PC-9 (cell line): ENCODE measurements at regions not wholly inside any gene's neighbourhood (a gene's known extent, or its start where the extent isn't known, plus 50 kb on each side); places are given as distances from the start of the nearest gene placed in this dataset.

Experiments used
- BruUV-seq: library from RNA; stranded (reverse); fragments of 400-500 nt; replicated peaks from 2 replicates; lab custom pipeline; 2021; lab: Mats Ljungman, UMichigan
- CTCF ChIA-PET: fragments of 300-600 bp; sonication (Branson Sonifier 250); formaldehyde crosslinking; loops from one replicate; lab custom pipeline; 2022; ENCODE audit warnings: antibody characterized with exemption; lab: Charles Lee
- POLR2A ChIA-PET: fragments of 300-600 bp; sonication (Branson Sonifier 250); formaldehyde crosslinking; loops from one replicate; lab custom pipeline; 2022; ENCODE audit warnings: antibody characterized with exemption; ENCODE audit not compliant: unreplicated experiment; lab: Charles Lee
- DNase-seq, 2 experiments: peaks; one replicate each; pipeline versions ENCODE4 v3.0.0 to v3.0.0-alpha.2; 2015 to 2022; ENCODE audit warnings: mixed read lengths in 1 of 2
- H2AFZ ChIP-seq: fragments of 200-600 bp; sonication (generic); 2 replicates; pipeline ENCODE4 v1.8.1; 2017; ENCODE audit warnings: antibody characterized with exemption
- H3F3A ChIP-seq: fragments of 200-600 bp; sonication (generic); 2 replicates; pipeline ENCODE4 v1.8.1; 2017; ENCODE audit warnings: antibody characterized with exemption, mild to moderate bottlenecking, low read depth; ENCODE audit not compliant: insufficient read depth
- H3K27ac ChIP-seq: fragments of 200-600 bp; sonication (generic); 2 replicates; pipeline ENCODE4 v1.6.1; 2016; ENCODE audit warnings: mixed run types
- H3K27me3 ChIP-seq: fragments of 200-600 bp; sonication (generic); 2 replicates; pipeline ENCODE4 v1.6.1; 2016; ENCODE audit warnings: low read depth, mixed run types; ENCODE audit not compliant: insufficient read depth
- H3K36me3 ChIP-seq: fragments of 200-600 bp; sonication (generic); 2 replicates; pipeline ENCODE4 v1.6.1; 2016; ENCODE audit warnings: low read depth, mixed run types
- H3K4me1 ChIP-seq: fragments of 200-600 bp; sonication (generic); replicated peaks from 2 replicates; pipeline ENCODE4 v1.6.1; 2016; ENCODE audit warnings: mixed run types; ENCODE audit not compliant: insufficient read depth
- H3K4me2 ChIP-seq: fragments of 200-600 bp; sonication (generic); 2 replicates; pipeline ENCODE4 v1.6.1; 2017; ENCODE audit warnings: mixed run types
- H3K4me3 ChIP-seq: fragments of 200-600 bp; sonication (generic); 2 replicates; pipeline ENCODE4 v1.6.1; 2016; ENCODE audit warnings: mixed run types
- H3K79me2 ChIP-seq: fragments of 200-600 bp; sonication (generic); 2 replicates; pipeline ENCODE4 v1.6.1; 2017; ENCODE audit warnings: low read depth, mixed run types
- H3K9me2 ChIP-seq: fragments of 200-600 bp; sonication (generic); 2 replicates; pipeline ENCODE4 v1.8.1; 2017; ENCODE audit warnings: mild to moderate bottlenecking; ENCODE audit not compliant: insufficient read depth
- H3K9me3 ChIP-seq: fragments of 200-600 bp; sonication (generic); 2 replicates; pipeline ENCODE4 v1.8.1; 2016; ENCODE audit warnings: low read depth; ENCODE audit not compliant: insufficient read depth
- H4K20me1 ChIP-seq: fragments of 200-600 bp; sonication (generic); 2 replicates; pipeline ENCODE4 v1.8.1; 2017; ENCODE audit not compliant: insufficient read depth
- EZH2 ChIP-seq: fragments of 200-600 bp; sonication (generic); IDR thresholded peaks from 2 replicates; pipeline ENCODE4 v1.8.0; 2017; ENCODE audit warnings: antibody characterized with exemption, low read depth
- intact Hi-C: fragments of 100-400 bp; cut with micrococcal nuclease; formaldehyde crosslinking; loops from one replicate; pipeline ENCODE4 v1.10.0; 2022; ENCODE audit not compliant: unreplicated experiment
- TF ChIP-seq, protein P1 (sequence below): fragments of 200-600 bp; sonication (generic); conservative IDR thresholded peaks from 2 replicates; pipeline ENCODE4 v1.6.1; 2017; ENCODE audit warnings: mixed run types, antibody characterized with exemption, mild to moderate bottlenecking, moderate library complexity

DNA sequence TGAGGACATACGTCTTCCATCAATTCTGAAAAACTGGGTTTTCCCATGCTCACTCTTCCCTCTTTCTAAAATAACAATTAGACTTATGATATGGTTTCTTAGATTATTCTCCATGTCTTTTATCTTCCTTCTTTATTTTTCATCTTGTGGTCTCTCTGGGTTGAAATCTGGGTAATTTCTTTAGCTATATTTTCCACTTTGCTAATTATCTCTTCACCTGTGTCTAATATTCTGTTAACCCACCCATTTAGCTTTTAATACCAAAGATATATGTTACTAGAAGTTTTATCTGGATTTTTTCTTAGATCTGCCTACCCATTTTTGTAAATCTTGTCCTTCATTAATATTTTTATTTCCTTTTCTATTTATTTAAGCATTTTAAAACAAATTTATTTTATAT lies 121.8 kb downstream of the TENT5A start:
- no peak overlapping the region for H2AFZ ChIP-seq
- H3K36me3 ChIP-seq: no peaks in the 10 kb centered on the region
- H3K4me1 ChIP-seq: no peaks in the 10 kb centered on the region
- H3K4me3 ChIP-seq: no peak overlapping the region
- TF ChIP-seq, protein P1, sequence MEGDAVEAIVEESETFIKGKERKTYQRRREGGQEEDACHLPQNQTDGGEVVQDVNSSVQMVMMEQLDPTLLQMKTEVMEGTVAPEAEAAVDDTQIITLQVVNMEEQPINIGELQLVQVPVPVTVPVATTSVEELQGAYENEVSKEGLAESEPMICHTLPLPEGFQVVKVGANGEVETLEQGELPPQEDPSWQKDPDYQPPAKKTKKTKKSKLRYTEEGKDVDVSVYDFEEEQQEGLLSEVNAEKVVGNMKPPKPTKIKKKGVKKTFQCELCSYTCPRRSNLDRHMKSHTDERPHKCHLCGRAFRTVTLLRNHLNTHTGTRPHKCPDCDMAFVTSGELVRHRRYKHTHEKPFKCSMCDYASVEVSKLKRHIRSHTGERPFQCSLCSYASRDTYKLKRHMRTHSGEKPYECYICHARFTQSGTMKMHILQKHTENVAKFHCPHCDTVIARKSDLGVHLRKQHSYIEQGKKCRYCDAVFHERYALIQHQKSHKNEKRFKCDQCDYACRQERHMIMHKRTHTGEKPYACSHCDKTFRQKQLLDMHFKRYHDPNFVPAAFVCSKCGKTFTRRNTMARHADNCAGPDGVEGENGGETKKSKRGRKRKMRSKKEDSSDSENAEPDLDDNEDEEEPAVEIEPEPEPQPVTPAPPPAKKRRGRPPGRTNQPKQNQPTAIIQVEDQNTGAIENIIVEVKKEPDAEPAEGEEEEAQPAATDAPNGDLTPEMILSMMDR: no peak
- TF ChIP-seq EZH2: no peak
- H3K27me3 ChIP-seq: no peaks in the 10 kb centered on the region
- peaks cover 6% of the 10 kb centered on the region; the same call in 1 of the 2 replicates for H3K9me3 ChIP-seq
- ChIA-PET CTCF (no interaction called here), POLR2A (no interaction called here)
- no peaks in the 10 kb centered on the region for H3K9me2 ChIP-seq
- no peaks in the 10 kb centered on the region for H3F3A ChIP-seq
- H3K4me2 ChIP-seq: no peak overlapping the region
- DNase-seq: no peak
- H4K20me1 ChIP-seq: no peaks in the 10 kb centered on the region
- no TSS peak for BruUV-seq
- intact Hi-C loops: no loop called here
- H3K79me2 ChIP-seq: no peaks in the 10 kb centered on the region
- no peak overlapping the region for H3K27ac ChIP-seq

DNA sequence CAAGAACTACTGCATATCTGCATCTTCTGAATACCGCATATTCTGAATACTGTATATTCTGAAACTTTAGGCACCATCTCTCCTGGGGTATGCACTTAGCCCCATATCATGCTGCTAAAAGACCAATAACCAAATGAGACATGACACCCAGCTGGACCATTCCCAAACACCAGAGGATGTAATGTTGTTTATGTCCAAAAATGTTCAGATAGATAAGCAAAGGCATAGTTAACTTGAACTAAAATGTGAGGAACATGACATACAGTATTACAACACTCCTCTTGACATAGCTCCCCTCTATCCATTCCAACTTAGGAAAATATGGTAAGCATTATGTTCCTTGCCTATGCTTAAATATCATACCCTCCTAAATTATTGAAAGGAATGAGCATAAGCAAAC lies 127.3 kb downstream of the TENT5A start:
- Histone ChIP-seq H3K4me2 (no peak overlapping the region), H3K27me3 (no peaks in the 10 kb centered on the region), H4K20me1 (no peaks in the 10 kb centered on the region), H3K27ac (no peak overlapping the region), H2AFZ (no peak overlapping the region), H3K36me3 (no peaks in the 10 kb centered on the region), H3K79me2 (no peaks in the 10 kb centered on the region), H3F3A (no peaks in the 10 kb centered on the region), H3K4me1 (no peaks in the 10 kb centered on the region), H3K9me3 (no peaks in the 10 kb centered on the region), H3K9me2 (no peaks in the 10 kb centered on the region), H3K4me3 (no peak overlapping the region)
- CTCF ChIA-PET: no interaction called here
- TF ChIP-seq, protein P1: no peak
- TF ChIP-seq EZH2: no peak
- POLR2A ChIA-PET: no interaction called here
- intact Hi-C loops: no loop called here
- no TSS peak for BruUV-seq
- no peak for DNase-seq

DNA sequence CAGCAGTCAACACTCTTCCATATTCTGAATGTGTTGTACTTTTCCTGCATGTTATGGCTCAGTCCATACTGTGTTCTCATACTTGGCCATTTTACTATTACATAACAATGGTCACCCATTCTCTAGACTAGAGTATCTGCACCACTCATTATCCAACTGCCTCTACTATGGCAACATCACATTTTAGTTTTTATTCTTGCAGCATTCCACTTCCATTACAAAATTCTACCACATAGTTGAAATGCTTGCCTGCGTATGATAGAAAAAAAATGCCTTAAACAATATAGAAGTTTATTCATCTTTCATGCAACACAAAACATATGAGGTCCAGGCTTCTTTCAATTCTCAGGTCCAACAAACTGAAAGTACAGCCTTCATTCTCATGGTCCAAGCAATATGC lies 128.0 kb downstream of the TENT5A start:
- ChIA-PET CTCF (no interaction called here), POLR2A (no interaction called here)
- no peaks in the 10 kb centered on the region for H3K36me3 ChIP-seq
- no peaks in the 10 kb centered on the region for H3K79me2 ChIP-seq
- H3K27ac ChIP-seq: no peak overlapping the region
- no peaks in the 10 kb centered on the region for H3F3A ChIP-seq
- H3K9me2 ChIP-seq: no peaks in the 10 kb centered on the region
- no peaks in the 10 kb centered on the region for H3K4me1 ChIP-seq
- DNase-seq: no peak
- H3K4me2 ChIP-seq: no peak overlapping the region
- intact Hi-C loops: no loop called here
- no peak overlapping the region for H3K4me3 ChIP-seq
- TF ChIP-seq EZH2: no peak
- TF ChIP-seq, protein P1: no peak
- BruUV-seq: no TSS peak
- no peaks in the 10 kb centered on the region for H3K9me3 ChIP-seq
- no peaks in the 10 kb centered on the region for H4K20me1 ChIP-seq
- no peaks in the 10 kb centered on the region for H3K27me3 ChIP-seq
- no peak overlapping the region for H2AFZ ChIP-seq
